ENCODE measurements at regions not wholly inside any gene's neighbourhood (a gene's known extent, or its start where the extent isn't known, plus 50 kb on each side); places are given as distances from the start of the nearest gene placed in this dataset.

DNA sequence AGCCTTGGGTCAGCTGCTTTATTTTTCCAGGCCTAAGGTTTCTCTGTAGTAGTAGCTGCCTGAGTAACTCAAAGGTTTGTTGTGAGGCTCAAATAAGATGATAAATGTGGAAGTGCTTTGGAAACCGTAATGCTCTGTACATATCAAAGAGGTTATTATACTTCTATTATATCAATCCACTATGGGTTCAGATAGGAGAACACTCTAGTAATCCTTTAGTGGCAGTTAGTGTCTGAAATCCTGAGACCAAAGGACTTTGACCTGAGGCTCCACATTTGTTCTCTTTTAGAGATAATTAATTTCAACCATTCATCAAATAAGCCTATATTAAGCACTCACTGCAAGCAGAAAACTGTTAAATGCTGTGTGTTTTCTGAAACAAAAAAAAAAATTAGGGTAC, 128.6 kb upstream of the BCL6 start:
- no peaks in the 10 kb centered on the region for H3K9me3 ChIP-seq (ENCODE audit: control insufficient read depth, insufficient read depth, low read length)
- H3K4me1 ChIP-seq (ENCODE audit: control insufficient read depth, low read length) = peaks cover 10% of the 10 kb centered on the region
- no peak overlapping the region for H3K4me3 ChIP-seq (ENCODE audit: low read length)
- no peaks in the 10 kb centered on the region for H3K9me2 ChIP-seq (replicated peaks; ENCODE audit: control insufficient read depth, low read length)
- H3K79me2 ChIP-seq (ENCODE audit: control insufficient read depth, low read length) = no peaks in the 10 kb centered on the region
- no peak overlapping the region for H3K27ac ChIP-seq (ENCODE audit: low read depth, low read length)
- H3K27me3 ChIP-seq (ENCODE audit: control insufficient read depth, low read length) = no peaks in the 10 kb centered on the region
- H3K4me2 ChIP-seq (ENCODE audit: low read length) = no peak overlapping the region
- no peaks in the 10 kb centered on the region for H4K20me1 ChIP-seq (ENCODE audit: control insufficient read depth, insufficient read depth, low read depth, low read length)
- peaks cover 6% of the 10 kb centered on the region for H3F3A ChIP-seq (ENCODE audit: control insufficient read depth, insufficient read depth)
- no peak for TF ChIP-seq EZH2phosphoT487 (IDR thresholded peaks at IDR 0.05; ENCODE audit: borderline replicate concordance, low read length)
- TF ChIP-seq, protein P1, sequence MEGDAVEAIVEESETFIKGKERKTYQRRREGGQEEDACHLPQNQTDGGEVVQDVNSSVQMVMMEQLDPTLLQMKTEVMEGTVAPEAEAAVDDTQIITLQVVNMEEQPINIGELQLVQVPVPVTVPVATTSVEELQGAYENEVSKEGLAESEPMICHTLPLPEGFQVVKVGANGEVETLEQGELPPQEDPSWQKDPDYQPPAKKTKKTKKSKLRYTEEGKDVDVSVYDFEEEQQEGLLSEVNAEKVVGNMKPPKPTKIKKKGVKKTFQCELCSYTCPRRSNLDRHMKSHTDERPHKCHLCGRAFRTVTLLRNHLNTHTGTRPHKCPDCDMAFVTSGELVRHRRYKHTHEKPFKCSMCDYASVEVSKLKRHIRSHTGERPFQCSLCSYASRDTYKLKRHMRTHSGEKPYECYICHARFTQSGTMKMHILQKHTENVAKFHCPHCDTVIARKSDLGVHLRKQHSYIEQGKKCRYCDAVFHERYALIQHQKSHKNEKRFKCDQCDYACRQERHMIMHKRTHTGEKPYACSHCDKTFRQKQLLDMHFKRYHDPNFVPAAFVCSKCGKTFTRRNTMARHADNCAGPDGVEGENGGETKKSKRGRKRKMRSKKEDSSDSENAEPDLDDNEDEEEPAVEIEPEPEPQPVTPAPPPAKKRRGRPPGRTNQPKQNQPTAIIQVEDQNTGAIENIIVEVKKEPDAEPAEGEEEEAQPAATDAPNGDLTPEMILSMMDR (IDR thresholded peaks at IDR 0.05; ENCODE audit: low read depth, low read length, poor library complexity, severe bottlenecking) = no peak
- no peaks in the 10 kb centered on the region for H3K36me3 ChIP-seq (ENCODE audit: control insufficient read depth, low read length)

DNA sequence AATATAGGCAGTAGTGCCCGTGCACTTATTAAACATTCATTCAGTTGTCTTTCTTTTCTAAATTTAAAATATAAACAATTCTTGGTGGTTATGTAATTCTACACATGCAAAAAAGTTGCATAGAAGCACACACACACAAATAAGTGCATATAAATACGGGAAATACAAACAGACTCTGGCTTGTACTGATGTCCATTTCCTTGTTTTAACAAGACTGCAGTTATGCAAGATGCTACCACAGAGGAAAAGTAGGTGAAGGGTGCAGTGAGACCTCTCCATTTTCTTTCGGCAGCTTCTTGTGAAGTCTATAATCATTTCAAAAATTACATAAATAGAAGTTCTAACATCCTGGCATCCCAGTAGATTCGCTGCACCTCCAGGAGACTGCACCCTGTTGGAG, 130.6 kb upstream of the BCL6 start:
- H3K79me2 ChIP-seq (ENCODE audit: control insufficient read depth, low read length) = no peaks in the 10 kb centered on the region
- H3K4me1 ChIP-seq (ENCODE audit: control insufficient read depth, low read length) = peaks cover 18% of the 10 kb centered on the region
- no peaks in the 10 kb centered on the region for H3K36me3 ChIP-seq (ENCODE audit: control insufficient read depth, low read length)
- H3K4me2 ChIP-seq (ENCODE audit: low read length) = no peak overlapping the region
- no peaks in the 10 kb centered on the region; the same call in 1 of the 2 replicates for H3F3A ChIP-seq (ENCODE audit: control insufficient read depth, insufficient read depth)
- H3K4me3 ChIP-seq (ENCODE audit: low read length) = no peak overlapping the region
- TF ChIP-seq, protein P1 (IDR thresholded peaks at IDR 0.05; ENCODE audit: low read depth, low read length, poor library complexity, severe bottlenecking) = no peak
- TF ChIP-seq EZH2phosphoT487 (IDR thresholded peaks at IDR 0.05; ENCODE audit: borderline replicate concordance, low read length) = no peak
- H3K9me3 ChIP-seq (ENCODE audit: control insufficient read depth, insufficient read depth, low read length) = no peaks in the 10 kb centered on the region
- no peaks in the 10 kb centered on the region for H3K27me3 ChIP-seq (ENCODE audit: control insufficient read depth, low read length)
- H3K27ac ChIP-seq (ENCODE audit: low read depth, low read length) = no peak overlapping the region
- no peaks in the 10 kb centered on the region for H3K9me2 ChIP-seq (replicated peaks; ENCODE audit: control insufficient read depth, low read length)
- no peaks in the 10 kb centered on the region for H4K20me1 ChIP-seq (ENCODE audit: control insufficient read depth, insufficient read depth, low read depth, low read length)

DNA sequence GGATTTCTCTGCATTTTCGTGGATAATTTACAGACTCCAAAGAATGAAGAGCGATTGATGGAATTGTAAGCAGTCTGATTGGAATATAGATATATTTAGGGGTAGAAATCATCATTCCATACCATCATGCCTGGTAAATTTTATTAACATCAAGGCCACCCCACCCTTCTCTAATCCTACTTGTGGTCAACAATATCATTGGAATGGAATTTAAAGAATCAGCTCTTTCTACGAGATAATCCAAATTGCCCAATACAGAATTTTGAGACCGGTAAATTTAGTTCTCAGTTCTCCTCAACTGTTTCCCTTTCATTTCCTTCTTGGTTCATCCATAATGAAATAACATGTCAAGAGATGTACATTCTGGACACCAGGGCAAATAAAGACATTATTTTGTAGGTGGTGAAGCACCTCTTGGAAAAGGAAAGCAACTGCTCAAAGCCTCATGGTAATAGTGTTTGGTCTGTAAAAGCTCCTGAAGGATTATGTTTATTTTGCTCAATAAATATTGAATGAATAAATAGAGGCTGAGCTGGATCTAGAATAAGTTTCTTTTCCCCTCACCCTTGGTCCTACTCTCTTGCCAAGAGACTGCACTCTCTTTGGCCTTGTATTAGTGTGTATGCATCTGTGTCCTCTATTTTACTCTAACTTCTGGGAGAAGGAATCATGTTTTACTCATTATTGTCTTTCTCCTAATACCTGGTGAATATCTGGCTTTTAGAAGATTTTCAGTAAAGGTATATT, 133.7 kb upstream of the BCL6 start:
- no peaks in the 10 kb centered on the region for H3K79me2 ChIP-seq (ENCODE audit: control insufficient read depth, low read length)
- TF ChIP-seq EZH2phosphoT487 (IDR thresholded peaks at IDR 0.05; ENCODE audit: borderline replicate concordance, low read length) = no peak
- TF ChIP-seq, protein P1 (IDR thresholded peaks at IDR 0.05; ENCODE audit: low read depth, low read length, poor library complexity, severe bottlenecking) = no peak
- no peak overlapping the region for H3K4me3 ChIP-seq (ENCODE audit: low read length)
- H3F3A ChIP-seq (ENCODE audit: control insufficient read depth, insufficient read depth) = no peaks in the 10 kb centered on the region; the same call in 1 of the 2 replicates
- no peak overlapping the region for H3K27ac ChIP-seq (ENCODE audit: low read depth, low read length)
- H3K4me1 ChIP-seq (ENCODE audit: control insufficient read depth, low read length) = peaks cover 13% of the 10 kb centered on the region
- no peaks in the 10 kb centered on the region for H3K36me3 ChIP-seq (ENCODE audit: control insufficient read depth, low read length)
- no peaks in the 10 kb centered on the region for H3K9me2 ChIP-seq (replicated peaks; ENCODE audit: control insufficient read depth, low read length)
- H3K27me3 ChIP-seq (ENCODE audit: control insufficient read depth, low read length) = no peaks in the 10 kb centered on the region
- H3K9me3 ChIP-seq (ENCODE audit: control insufficient read depth, insufficient read depth, low read length) = no peaks in the 10 kb centered on the region
- no peaks in the 10 kb centered on the region for H4K20me1 ChIP-seq (ENCODE audit: control insufficient read depth, insufficient read depth, low read depth, low read length)
- no peak overlapping the region for H3K4me2 ChIP-seq (ENCODE audit: low read length)
